Fibroblast of mammary gland (primary cell): ENCODE measurements at regions not wholly inside any gene's neighbourhood (a gene's known extent, or its start where the extent isn't known, plus 50 kb on each side); places are given as distances from the start of the nearest gene placed in this dataset.

ENCODE experiments used
- DNase-seq: peaks from one replicate; pipeline ENCODE4 v3.0.0-alpha.2; 2010; ENCODE audit warnings: low read depth
- H3K4me3 ChIP-seq: 2 replicates; pipeline ENCODE4 v1.5.1; 2011; ENCODE audit warnings: low read depth, mild to moderate bottlenecking, low read length, moderate library complexity; ENCODE audit not compliant: control insufficient read depth
- TF ChIP-seq, protein P1 (sequence below): conservative IDR thresholded peaks from 2 replicates; pipeline ENCODE4 v1.5.1; 2011; ENCODE audit warnings: low read depth, low read length, inconsistent platforms; ENCODE audit not compliant: control insufficient read depth, insufficient read depth

GRCh38 chr19:28519952-28520861, 692.7 kb downstream of the UQCRFS1 start:
- TF ChIP-seq, protein P1, sequence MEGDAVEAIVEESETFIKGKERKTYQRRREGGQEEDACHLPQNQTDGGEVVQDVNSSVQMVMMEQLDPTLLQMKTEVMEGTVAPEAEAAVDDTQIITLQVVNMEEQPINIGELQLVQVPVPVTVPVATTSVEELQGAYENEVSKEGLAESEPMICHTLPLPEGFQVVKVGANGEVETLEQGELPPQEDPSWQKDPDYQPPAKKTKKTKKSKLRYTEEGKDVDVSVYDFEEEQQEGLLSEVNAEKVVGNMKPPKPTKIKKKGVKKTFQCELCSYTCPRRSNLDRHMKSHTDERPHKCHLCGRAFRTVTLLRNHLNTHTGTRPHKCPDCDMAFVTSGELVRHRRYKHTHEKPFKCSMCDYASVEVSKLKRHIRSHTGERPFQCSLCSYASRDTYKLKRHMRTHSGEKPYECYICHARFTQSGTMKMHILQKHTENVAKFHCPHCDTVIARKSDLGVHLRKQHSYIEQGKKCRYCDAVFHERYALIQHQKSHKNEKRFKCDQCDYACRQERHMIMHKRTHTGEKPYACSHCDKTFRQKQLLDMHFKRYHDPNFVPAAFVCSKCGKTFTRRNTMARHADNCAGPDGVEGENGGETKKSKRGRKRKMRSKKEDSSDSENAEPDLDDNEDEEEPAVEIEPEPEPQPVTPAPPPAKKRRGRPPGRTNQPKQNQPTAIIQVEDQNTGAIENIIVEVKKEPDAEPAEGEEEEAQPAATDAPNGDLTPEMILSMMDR, result no peak
- H3K4me3 ChIP-seq, result no peak overlapping the region
- peak; percentile 29 for DNase-seq

GRCh38 chr19:28519218-28519779, 693.7 kb downstream of the UQCRFS1 start:
- H3K4me3 ChIP-seq, result no peak overlapping the region
- TF ChIP-seq, protein P1, result no peak
- no peak for DNase-seq

GRCh38 chr19:28516415-28516872, 696.5 kb downstream of the UQCRFS1 start:
- TF ChIP-seq, protein P1, result no peak
- DNase-seq, result no peak
- no peak overlapping the region for H3K4me3 ChIP-seq

GRCh38 chr19:28514166-28514565, 698.8 kb downstream of the UQCRFS1 start:
- H3K4me3 ChIP-seq, result no peak overlapping the region
- no peak for DNase-seq
- TF ChIP-seq, protein P1, result no peak

DNA sequence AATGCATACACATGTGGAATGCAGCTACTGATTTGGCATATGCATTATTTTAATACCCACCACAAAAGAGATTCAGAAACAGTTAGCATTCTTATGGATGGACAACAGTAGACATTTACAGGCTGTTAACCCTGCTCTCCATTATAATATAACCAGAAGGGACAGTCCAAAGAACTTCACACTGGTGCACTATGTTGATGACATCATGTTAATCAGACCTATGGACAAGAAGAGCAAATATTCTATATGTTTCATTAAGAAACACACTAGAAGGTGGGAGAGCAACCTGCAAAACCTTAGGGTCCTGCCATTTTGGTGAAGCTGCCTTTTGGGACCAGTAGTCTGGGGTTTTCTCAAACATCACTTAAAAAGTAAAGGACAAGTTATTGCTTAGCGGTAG, 701.3 kb downstream of the UQCRFS1 start:
- no peak for DNase-seq
- TF ChIP-seq, protein P1, result no peak
- no peak overlapping the region for H3K4me3 ChIP-seq

DNA sequence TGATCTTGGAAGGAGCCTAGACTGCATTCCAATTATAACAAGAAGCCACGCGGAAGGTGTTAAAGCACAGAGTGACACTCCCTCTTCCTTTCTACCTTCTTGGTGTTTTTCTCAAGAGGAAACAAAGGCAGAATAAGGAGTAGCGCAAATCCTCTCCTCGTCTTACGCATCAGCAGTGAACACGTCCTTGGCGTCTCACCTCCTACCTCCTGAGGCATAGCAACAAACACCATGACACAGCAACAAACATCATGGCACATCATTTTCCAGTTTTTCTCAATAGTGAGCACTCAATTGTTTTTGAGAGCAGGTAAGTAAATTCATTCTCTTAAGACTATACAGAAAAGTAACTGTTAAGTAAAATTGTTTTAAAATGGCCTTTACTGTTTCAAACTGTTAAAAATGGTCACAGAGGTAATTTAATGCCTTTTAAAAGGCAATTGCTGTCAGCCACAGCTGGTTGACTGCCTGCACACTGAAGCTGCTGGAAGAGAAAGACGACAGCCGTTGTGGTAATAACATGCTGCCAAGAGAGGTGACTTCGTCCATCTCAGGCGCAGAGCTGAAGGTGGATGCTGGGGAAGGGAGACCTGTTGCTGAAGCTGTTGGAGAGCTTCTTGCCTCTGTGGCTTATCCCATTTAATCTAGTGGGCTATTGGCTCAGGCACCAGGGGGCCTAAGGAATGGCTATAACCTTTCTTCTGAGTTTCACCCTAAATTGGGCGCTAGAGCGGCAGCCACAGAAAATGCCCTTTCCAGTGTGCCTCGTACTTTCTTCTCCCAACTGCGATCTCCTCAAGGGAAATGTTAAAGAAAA, 703.7 kb downstream of the UQCRFS1 start:
- DNase-seq, result no peak
- TF ChIP-seq, protein P1, result no peak
- H3K4me3 ChIP-seq, result no peak overlapping the region
